CD4-positive, alpha-beta T cell (primary cell): ENCODE measurements at regions not wholly inside any gene's neighbourhood (a gene's known extent, or its start where the extent isn't known, plus 50 kb on each side); places are given as distances from the start of the nearest gene placed in this dataset.

Experiments used
- ATAC-seq: fragments of 200-7000 bp; cut with Tn5 transposase; one replicate; pipeline ENCODE4 v1.10.0; 2022; ENCODE audit warnings: mild to moderate bottlenecking; ENCODE audit not compliant: poor library complexity
- CTCF ChIA-PET: fragments of 350-600 bp; sonication (Branson Sonifier 250); formaldehyde crosslinking; loops from one replicate; lab custom pipeline; 2021; ENCODE audit warnings: antibody characterized with exemption, inconsistent platforms; lab: Charles Lee
- POLR2A ChIA-PET: fragments of 350-600 bp; sonication (Branson Sonifier 250); formaldehyde crosslinking; loops from one replicate; lab custom pipeline; 2021; ENCODE audit warnings: antibody characterized with exemption, inconsistent platforms; lab: Charles Lee
- DNase-seq, 14 experiments: peaks; one replicate each; pipeline ENCODE4 v3.0.0-alpha.2; 2013 to 2020; ENCODE audit warnings: mixed read lengths in 2 of 14
- H3K27ac ChIP-seq, 2 donors: one replicate each; pipeline versions ENCODE4 v1.5.1 to v1.7.0; 2013; ENCODE audit warnings: low read length in 2 of 2, low read depth in 1 of 2, mild to moderate bottlenecking in 1 of 2
- H3K27me3 ChIP-seq, 2 experiments: 1 replicate in 1 of 2; 2 replicates in 1 of 2; pipeline versions ENCODE4 v1.6.1 to v1.7.0; 2013; ENCODE audit warnings: low read length in 2 of 2, control low read depth in 1 of 2, mild to moderate bottlenecking in 1 of 2, moderate library complexity in 1 of 2; ENCODE audit not compliant: insufficient read depth in 2 of 2, control insufficient read depth in 1 of 2
- H3K36me3 ChIP-seq: one replicate; pipeline ENCODE4 v1.6.1; 2013; ENCODE audit warnings: low read length, control low read depth; ENCODE audit not compliant: insufficient read depth
- H3K4me1 ChIP-seq: one replicate; pipeline ENCODE4 v1.6.1; 2013; ENCODE audit warnings: low read length, control low read depth; ENCODE audit not compliant: insufficient read depth
- H3K4me3 ChIP-seq: one replicate; pipeline ENCODE4 v1.5.1; 2013; ENCODE audit warnings: mild to moderate bottlenecking, low read length, moderate library complexity
- H3K9me3 ChIP-seq, 2 experiments: 1 replicate in 1 of 2; 2 replicates in 1 of 2; pipeline versions ENCODE4 v1.6.1 to v1.7.0; 2013; ENCODE audit warnings: low read length in 2 of 2, mild to moderate bottlenecking in 2 of 2, control low read depth in 1 of 2, moderate library complexity in 1 of 2; ENCODE audit not compliant: control insufficient read depth in 1 of 2, insufficient read depth in 1 of 2
- H3K27ac Mint-ChIP-seq: one replicate; pipeline ENCODE4 v1.8.0; 2020; ENCODE audit warnings: mixed read lengths
- H3K27me3 Mint-ChIP-seq: one replicate; pipeline ENCODE4 v1.8.0; 2021; ENCODE audit warnings: mixed read lengths
- H3K36me3 Mint-ChIP-seq: one replicate; pipeline ENCODE4 v1.8.0; 2021; ENCODE audit warnings: low read depth, mixed read lengths
- H3K4me1 Mint-ChIP-seq: one replicate; pipeline ENCODE4 v1.8.0; 2021; ENCODE audit warnings: low read depth, mixed read lengths
- H3K4me3 Mint-ChIP-seq: one replicate; pipeline ENCODE4 v1.8.0; 2020; ENCODE audit warnings: mild to moderate bottlenecking, mixed read lengths
- H3K9me3 Mint-ChIP-seq: one replicate; pipeline ENCODE4 v1.8.0; 2020; ENCODE audit warnings: mixed read lengths
- CTCF ChIP-seq: fragments of 200-600 bp; IDR thresholded peaks from one replicate; pipeline ENCODE4 v1.8.0; 2022; ENCODE audit warnings: antibody characterized with exemption, mild to moderate bottlenecking
- intact Hi-C, 2 experiments: fragments of 100-400 bp; cut with DNase I in 1 of 2; cut with micrococcal nuclease in 1 of 2; formaldehyde crosslinking; loops; one replicate each; pipeline versions ENCODE4 v1.15.1 to v1.9.0; 2023 to 2025; cut with DNase I, micrococcal nuclease

GRCh38 chr1:184866586-184866985, 107.7 kb downstream of the NIBAN1 start:
- Histone ChIP-seq H3K9me3 (no peaks in the 10 kb centered on the region), H3K36me3 (no peaks in the 10 kb centered on the region), H3K4me3 (no peak overlapping the region), H3K27me3 (no peaks in the 10 kb centered on the region), H3K27ac (no peak overlapping the region), H3K4me1 (peaks cover 7% of the 10 kb centered on the region)
- Mint-ChIP-seq H3K27ac (peak overlapping the region; percentile 73), H3K4me1 (peaks cover 28% of the 10 kb centered on the region), H3K27me3 (no peaks in the 10 kb centered on the region), H3K9me3 (no peaks in the 10 kb centered on the region), H3K36me3 (peaks cover 7% of the 10 kb centered on the region), H3K4me3 (peak overlapping the region; percentile 43)
- ChIA-PET CTCF (interaction anchor here (1.0 kb wide), 2 partner anchors 23 to 106 kb away, joined by 3 to 4 read pairs; no protein-coding TSS in a partner anchor), POLR2A (interaction anchor here (1.0 to 2.1 kb wide), 5 partner anchors 22 to 1453 kb away, joined by 3 to 11 read pairs (median 3); partner anchors contain the start of gene NIBAN1)
- no peak for ATAC-seq
- TF ChIP-seq CTCF: no peak
- DNase-seq: no peak
- intact Hi-C loops: loop anchor here in 1 of 2 experiments (2.0 kb wide), 1 partner anchor 24 kb away; no protein-coding TSS in a partner anchor

GRCh38 chr1:184865831-184866230, 108.5 kb downstream of the NIBAN1 start:
- H3K27me3 Mint-ChIP-seq: no peaks in the 10 kb centered on the region
- H3K4me3 ChIP-seq: no peak overlapping the region
- ATAC-seq (no peak), DNase-seq (no peak)
- intact Hi-C loops: loop anchor here in 1 of 2 experiments (2.0 kb wide), 1 partner anchor 25 kb away; no protein-coding TSS in a partner anchor
- H3K4me1 ChIP-seq: peaks cover 7% of the 10 kb centered on the region
- no peaks in the 10 kb centered on the region for H3K36me3 ChIP-seq
- ChIA-PET CTCF (no interaction called here), POLR2A (interaction anchor here (1.5 kb wide), 1 partner anchor 108 kb away, joined by 4 read pairs; the partner anchor contains the start of gene NIBAN1)
- H3K27me3 ChIP-seq: no peaks in the 10 kb centered on the region
- H3K4me1 Mint-ChIP-seq: peaks cover 28% of the 10 kb centered on the region
- no peak for TF ChIP-seq CTCF
- no peak overlapping the region for H3K4me3 Mint-ChIP-seq
- H3K36me3 Mint-ChIP-seq: peaks cover 7% of the 10 kb centered on the region
- H3K9me3 Mint-ChIP-seq: no peaks in the 10 kb centered on the region
- no peak overlapping the region for H3K27ac ChIP-seq
- peak overlapping the region; percentile 73 for H3K27ac Mint-ChIP-seq
- no peaks in the 10 kb centered on the region for H3K9me3 ChIP-seq

GRCh38 chr1:184861755-184862336, 107.2 kb upstream of the EDEM3 start:
- Histone ChIP-seq H3K4me1 (no peaks in the 10 kb centered on the region), H3K9me3 (no peaks in the 10 kb centered on the region), H3K4me3 (no peak overlapping the region), H3K27me3 (no peaks in the 10 kb centered on the region), H3K27ac (no peak overlapping the region), H3K36me3 (no peaks in the 10 kb centered on the region)
- ATAC-seq (no peak), DNase-seq (no peak)
- Mint-ChIP-seq H3K36me3 (peaks cover 3% of the 10 kb centered on the region), H3K9me3 (no peaks in the 10 kb centered on the region), H3K4me3 (no peak overlapping the region), H3K27ac (no peak overlapping the region), H3K27me3 (no peaks in the 10 kb centered on the region), H3K4me1 (peaks cover 12% of the 10 kb centered on the region)
- ChIA-PET POLR2A (no interaction called here), CTCF (no interaction called here)
- intact Hi-C loops: no loop called here
- no peak for TF ChIP-seq CTCF
